Retinal pigment epithelial cell (primary cell): ENCODE measurements at regions not wholly inside any gene's neighbourhood (a gene's known extent, or its start where the extent isn't known, plus 50 kb on each side); places are given as distances from the start of the nearest gene placed in this dataset.

ENCODE experiments used
- DNase-seq: peaks from one replicate; pipeline ENCODE4 v3.0.0-alpha.2; 2010; ENCODE audit warnings: low read depth
- H3K4me3 ChIP-seq: 2 replicates; pipeline ENCODE4 v1.5.1; 2011; ENCODE audit warnings: mild to moderate bottlenecking, low read length, control low read depth, moderate library complexity
- TF ChIP-seq, protein P1 (sequence below): conservative IDR thresholded peaks from 2 replicates; pipeline ENCODE4 v1.5.1; 2011; ENCODE audit warnings: low read depth, low read length, control low read depth, inconsistent platforms

DNA sequence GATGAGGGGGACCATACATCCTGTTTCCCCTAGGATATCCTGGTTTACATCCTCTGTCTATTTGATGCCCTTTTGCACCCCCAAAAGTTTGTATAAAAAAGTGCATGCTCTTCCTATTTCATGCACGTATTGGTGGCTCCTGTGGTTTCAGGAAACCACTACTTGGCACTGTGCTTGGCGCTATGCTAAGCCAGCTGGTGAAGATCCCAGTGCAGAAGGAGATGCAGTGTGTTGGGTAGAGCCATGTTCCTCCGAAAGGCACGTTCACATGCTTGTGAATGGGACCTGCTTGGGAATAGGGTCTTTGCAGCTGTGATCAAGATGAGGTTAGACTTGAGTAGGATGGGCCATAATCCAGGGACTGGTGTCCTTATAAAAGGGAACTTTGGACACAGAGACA lies 419.7 kb downstream of the GALR1 start:
- DNase-seq, result no peak
- TF ChIP-seq, protein P1, sequence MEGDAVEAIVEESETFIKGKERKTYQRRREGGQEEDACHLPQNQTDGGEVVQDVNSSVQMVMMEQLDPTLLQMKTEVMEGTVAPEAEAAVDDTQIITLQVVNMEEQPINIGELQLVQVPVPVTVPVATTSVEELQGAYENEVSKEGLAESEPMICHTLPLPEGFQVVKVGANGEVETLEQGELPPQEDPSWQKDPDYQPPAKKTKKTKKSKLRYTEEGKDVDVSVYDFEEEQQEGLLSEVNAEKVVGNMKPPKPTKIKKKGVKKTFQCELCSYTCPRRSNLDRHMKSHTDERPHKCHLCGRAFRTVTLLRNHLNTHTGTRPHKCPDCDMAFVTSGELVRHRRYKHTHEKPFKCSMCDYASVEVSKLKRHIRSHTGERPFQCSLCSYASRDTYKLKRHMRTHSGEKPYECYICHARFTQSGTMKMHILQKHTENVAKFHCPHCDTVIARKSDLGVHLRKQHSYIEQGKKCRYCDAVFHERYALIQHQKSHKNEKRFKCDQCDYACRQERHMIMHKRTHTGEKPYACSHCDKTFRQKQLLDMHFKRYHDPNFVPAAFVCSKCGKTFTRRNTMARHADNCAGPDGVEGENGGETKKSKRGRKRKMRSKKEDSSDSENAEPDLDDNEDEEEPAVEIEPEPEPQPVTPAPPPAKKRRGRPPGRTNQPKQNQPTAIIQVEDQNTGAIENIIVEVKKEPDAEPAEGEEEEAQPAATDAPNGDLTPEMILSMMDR, result no peak

DNA sequence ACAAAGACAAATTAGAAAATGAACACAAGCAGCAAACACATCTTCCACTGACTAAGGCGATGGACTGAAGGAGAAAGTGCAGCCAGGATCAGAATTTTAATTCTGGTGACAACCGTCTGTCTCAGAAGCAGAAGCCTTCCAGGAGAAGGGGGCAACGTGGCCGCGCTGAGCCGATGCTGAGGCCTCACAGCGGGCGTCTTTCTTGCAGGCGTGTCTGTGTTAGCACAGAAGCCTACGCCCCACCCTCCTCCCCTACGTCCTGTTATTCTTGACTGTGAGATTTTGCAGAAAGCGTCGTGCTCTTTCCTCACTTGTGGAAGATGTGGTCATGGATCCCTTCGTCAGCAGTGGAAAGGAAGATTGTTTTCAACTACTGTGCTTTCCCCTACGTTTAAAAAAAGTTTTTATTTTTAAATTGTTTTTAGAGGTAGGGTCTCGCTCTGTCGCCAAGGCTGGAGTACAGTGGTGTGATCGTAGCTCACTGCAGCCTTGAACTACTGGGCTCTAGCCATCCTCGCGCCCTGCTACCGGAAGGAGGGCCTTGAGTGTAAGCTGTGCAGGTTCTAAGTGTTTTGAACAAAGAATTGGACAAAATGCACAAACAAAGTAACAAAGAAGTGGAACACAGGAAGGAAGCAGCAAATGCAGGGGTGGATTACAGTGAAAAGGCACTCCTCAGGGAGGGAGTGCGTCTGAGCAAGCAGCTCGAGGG lies 422.0 kb downstream of the GALR1 start:
- TF ChIP-seq, protein P1, result no peak
- no peak overlapping the region for H3K4me3 ChIP-seq
- DNase-seq, result no peak

More for the DNA sequence above, 419.7 kb downstream of the GALR1 start:
- no peak overlapping the region for H3K4me3 ChIP-seq

DNA sequence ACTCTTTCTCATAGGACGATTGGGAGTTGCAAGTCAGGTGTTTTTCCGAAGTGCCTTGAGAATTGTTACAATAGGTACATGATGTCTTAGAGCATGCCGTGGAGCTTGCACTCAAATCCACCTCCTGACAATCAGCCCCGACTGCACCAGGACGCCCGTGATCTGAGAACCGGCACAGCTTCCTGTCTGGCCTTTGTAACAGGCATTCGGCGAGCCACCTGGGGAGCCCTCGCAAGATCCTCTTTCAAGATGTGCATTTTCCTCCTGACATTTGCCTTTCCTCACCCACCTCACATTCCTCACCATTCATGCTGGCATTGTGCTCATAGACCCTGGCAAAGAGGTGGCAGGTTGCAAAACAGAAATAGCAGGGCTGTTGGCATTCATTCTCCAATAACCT lies 427.3 kb downstream of the GALR1 start:
- TF ChIP-seq, protein P1, result no peak
- no peak for DNase-seq
- no peak overlapping the region for H3K4me3 ChIP-seq

DNA sequence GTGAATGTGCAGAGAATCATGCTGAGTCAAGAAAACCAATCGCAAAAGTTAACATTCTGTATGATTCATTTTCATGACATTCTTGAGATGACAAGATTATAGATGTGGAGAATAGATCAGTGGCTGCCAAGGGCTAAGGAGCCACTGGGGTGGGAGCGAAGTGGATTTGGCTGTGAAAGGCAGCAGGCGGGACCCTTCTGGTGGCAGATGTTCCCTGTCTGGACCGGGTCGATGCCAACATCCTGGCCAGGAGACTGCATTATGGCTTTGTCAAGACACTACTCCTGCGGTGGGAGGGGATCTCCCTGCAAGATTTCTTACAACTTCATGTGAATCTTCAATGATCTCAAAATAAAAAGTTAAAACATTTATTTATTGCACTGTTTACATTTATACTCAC lies 427.9 kb downstream of the GALR1 start:
- TF ChIP-seq, protein P1, result no peak
- no peak for DNase-seq
- H3K4me3 ChIP-seq, result no peak overlapping the region

DNA sequence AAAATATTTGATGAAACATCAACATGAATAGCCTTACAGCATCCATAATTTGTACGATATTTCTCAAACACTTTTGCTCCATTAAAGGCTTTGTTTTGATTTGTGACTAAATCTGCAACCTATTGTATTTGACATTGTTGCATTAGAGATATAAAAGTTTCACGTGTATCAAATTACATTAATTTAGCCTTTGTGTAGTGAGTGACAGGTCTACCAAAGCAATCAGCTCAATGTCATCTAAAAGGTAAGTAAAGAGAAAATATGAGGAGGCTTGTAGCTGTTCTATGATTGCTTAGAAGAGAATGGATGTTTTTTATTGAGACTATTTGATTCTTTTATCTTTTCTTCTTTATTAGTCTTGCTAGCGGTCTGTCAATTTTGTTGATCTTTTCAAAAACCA lies 430.2 kb downstream of the GALR1 start:
- TF ChIP-seq, protein P1, result no peak
- no peak overlapping the region for H3K4me3 ChIP-seq
- no peak for DNase-seq

DNA sequence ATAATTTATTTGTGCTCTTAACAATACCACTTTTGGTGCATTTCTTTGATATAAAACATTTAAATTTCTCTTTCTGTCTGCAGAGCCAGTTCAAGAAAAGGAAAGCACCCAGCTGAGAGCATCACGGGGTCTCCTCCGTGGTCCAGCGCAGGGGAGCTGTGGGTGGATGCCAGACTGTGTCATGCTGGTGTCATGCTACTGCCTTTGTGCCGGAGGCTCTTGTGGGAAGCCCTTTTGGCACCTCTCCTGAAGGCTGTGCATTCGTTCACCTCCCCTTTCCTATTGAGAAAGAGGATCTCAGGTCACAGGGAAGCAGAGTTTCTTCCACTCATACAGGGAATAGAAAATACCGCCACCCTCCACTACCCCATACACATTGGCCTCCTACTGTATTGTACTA lies 450.4 kb downstream of the GALR1 start:
- no peak for DNase-seq
- no peak overlapping the region for H3K4me3 ChIP-seq
- TF ChIP-seq, protein P1, result no peak

DNA sequence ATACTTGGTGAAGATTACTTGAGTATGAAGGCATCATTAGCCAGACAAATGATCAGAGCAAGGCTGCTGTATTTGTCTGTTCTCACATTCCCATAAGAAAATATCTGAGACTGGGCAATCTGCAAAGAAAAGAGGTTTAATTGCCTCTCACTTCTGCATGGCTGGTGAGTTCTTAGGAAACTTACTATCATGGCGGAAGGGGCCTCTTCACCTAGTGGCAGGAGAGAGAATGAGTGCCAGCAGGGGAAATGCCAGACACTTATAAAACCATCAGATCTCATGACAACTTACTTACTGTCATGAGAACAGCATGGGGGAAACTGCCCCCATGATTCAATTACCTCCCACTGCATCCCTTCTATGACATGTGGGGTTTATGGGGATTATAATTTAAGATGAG lies 452.3 kb downstream of the GALR1 start:
- H3K4me3 ChIP-seq, result no peak overlapping the region
- DNase-seq, result no peak
- TF ChIP-seq, protein P1, result peak; percentile 1
